IPS DF 6.9 (cell line): ENCODE measurements at regions not wholly inside any gene's neighbourhood (a gene's known extent, or its start where the extent isn't known, plus 50 kb on each side); places are given as distances from the start of the nearest gene placed in this dataset.

Experiments
- DNase-seq: peaks from one replicate; pipeline ENCODE4 v3.0.0-alpha.2; 2013; ENCODE audit warnings: low read depth, low spot score
- H3K27ac ChIP-seq: one replicate; pipeline ENCODE4 v1.5.1; 2013; ENCODE audit warnings: low read length, control low read depth
- H3K27me3 ChIP-seq: 2 replicates; pipeline ENCODE4 v1.6.1; 2013; ENCODE audit warnings: mild to moderate bottlenecking, low read length; ENCODE audit not compliant: control insufficient read depth, insufficient read depth
- H3K36me3 ChIP-seq: 2 replicates; pipeline ENCODE4 v1.6.1; 2013; ENCODE audit warnings: low read length; ENCODE audit not compliant: control insufficient read depth, insufficient read depth
- H3K4me1 ChIP-seq: 2 replicates; pipeline ENCODE4 v1.6.1; 2013; ENCODE audit warnings: low read length; ENCODE audit not compliant: control insufficient read depth, insufficient read depth
- H3K4me3 ChIP-seq: 2 replicates; pipeline ENCODE4 v1.5.1; 2013; ENCODE audit warnings: mild to moderate bottlenecking, low read length
- H3K9me3 ChIP-seq: 2 replicates; pipeline ENCODE4 v1.6.1; 2013; ENCODE audit warnings: low read length, inconsistent platforms; ENCODE audit not compliant: control insufficient read depth, insufficient read depth
- WGBS: extraction: QIAGEN DNeasy Blood & Tissue Kit; methylation state at CpG from one replicate; pipeline ENCODE4 v1.1.7; 2013; ENCODE audit warnings: mixed read lengths, missing lambda C conversion rate; ENCODE audit not compliant: insufficient read length, insufficient coverage; 5-methylcytosine and 5-hydroxymethylcytosine counted together

DNA sequence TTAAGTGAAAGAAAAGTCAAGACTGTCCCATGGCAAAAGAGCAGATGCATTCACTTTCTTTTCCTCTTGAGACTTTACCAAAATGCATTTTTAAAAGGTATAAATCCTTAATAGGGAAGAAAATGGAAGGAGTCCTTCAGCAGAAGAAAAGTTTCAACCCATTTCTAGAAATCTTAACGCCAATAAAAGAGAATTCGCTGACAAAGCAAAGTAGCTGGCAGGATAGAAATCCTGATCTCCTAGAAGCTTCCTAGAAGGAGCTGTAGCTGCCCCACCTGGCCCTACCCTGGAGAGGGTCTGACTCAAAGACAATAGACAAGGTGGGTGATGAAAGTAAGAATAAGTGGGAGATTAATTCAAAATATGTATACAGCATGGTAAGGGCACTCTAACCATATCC lies 144.9 kb upstream of the PKDCC start:
- WGBS: no CpG with 5 or more reads among the region's 2 CpGs
- Histone ChIP-seq H3K4me3 (no peak overlapping the region), H3K36me3 (no peaks in the 10 kb centered on the region), H3K9me3 (no peaks in the 10 kb centered on the region), H3K27ac (no peak overlapping the region), H3K27me3 (no peaks in the 10 kb centered on the region), H3K4me1 (no peaks in the 10 kb centered on the region)
- no peak for DNase-seq

DNA sequence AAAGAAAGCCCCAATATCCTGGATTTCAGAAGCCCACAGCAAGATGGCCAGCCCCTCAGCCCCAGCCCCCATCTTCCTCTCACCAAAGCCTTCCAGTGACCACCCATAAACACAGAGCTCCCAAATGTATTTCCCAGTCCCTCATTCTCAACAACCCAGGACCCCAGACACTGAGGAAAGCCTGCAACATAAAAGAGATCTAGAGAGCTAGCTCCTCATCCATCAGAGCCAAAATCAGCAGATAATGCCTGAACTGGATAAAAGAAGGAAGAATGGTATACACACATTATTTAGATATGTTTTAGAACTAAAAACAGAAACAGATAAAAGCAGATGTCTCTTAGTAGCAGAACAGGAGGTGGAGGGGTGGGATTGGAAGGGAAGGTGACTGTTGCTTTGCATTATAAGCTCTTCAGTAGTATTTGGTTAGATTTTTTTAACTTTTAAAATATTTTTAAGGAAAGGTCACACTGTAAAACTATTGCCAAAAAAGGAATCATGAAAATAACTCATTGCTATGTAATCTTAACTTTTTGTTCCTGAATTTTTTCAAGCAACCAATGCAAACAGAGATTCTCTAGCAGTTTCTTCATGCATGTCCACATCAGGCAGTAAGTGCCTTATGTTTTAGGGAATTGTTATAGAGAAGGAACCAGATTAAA lies 144.2 kb upstream of the PKDCC start:
- H3K27ac ChIP-seq: no peak overlapping the region
- DNase-seq: no peak
- no peaks in the 10 kb centered on the region for H3K9me3 ChIP-seq
- no peak overlapping the region for H3K4me3 ChIP-seq
- no peaks in the 10 kb centered on the region for H3K27me3 ChIP-seq
- no peaks in the 10 kb centered on the region for H3K4me1 ChIP-seq
- no peaks in the 10 kb centered on the region for H3K36me3 ChIP-seq

DNA sequence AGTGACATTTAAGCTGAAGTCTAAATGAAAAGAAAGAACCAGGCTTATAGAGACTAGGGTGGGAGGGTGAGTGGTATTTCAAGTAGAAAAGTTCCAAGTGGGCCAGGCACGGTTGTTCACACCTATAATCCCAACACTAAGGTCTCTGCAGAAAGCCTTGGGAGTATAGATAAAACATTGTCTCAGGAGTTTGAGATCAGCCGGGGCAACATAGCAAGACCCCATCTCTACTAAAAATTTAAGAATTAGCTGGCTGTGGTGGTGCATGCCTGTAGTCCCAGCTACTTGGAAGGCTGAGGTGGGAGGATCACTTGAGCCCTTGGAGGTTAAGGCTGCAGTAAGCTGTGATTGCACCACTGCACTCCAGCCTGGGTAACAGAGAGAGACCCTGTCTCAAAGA lies 143.4 kb upstream of the PKDCC start:
- Histone ChIP-seq H3K36me3 (no peaks in the 10 kb centered on the region), H3K4me3 (no peak overlapping the region), H3K4me1 (no peaks in the 10 kb centered on the region), H3K9me3 (no peaks in the 10 kb centered on the region), H3K27me3 (no peaks in the 10 kb centered on the region), H3K27ac (no peak overlapping the region)
- no CpG with 5 or more reads among the region's 2 CpGs for WGBS
- no peak for DNase-seq

DNA sequence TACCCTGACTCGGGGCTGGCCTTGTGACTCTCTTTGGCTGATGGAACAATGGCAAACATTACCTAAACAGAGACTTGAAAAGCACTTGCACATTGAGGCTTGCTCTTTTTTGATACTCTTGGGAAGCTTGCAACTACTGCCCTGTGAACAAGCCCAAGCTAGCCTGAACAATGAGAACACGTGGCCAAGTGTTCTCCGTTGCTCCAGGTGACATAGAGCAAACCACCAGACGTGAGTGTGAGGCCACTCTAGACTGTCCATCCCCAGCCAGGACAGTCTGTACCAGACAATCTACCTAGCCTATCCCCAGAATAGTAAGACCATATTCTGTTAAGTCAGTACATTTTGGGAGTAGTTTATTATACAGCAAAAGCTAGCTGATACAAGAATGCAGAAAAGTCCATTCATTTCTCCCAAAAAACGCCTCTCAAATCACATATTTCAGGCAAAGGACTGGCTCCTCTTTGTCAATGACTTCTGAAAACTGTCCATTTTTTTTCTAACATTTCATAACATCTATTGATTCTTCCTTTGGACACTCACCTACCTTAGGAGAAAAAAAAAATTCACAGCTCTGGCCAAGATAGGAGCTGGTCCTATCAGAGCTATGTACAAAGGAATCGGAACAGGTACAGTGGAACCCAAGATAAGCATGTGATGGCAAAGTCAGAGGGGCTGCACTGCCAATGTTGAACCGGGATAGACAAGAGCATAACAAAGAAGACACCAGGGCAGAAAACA lies 142.1 kb upstream of the PKDCC start:
- WGBS: no CpG with 5 or more reads among the region's 7 CpGs
- H3K4me3 ChIP-seq: no peak overlapping the region

DNA sequence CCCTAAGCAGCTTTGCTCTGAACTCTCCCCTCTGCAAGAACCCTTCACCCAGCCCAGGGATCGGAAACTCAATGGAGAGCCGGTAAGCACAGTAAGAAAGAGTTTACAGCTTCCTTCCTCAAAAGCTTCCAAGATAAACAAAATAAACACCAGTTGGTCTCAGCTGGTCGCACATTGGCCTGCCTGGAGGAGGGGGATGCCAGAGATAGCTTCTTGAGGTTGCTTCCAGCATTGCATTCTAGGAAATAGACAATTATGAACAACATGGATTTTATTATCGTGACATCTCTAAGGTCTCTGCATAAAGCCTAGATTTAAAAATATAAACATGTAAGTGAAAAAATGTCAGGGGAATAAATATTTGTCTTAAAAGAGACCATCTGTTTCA lies 141.5 kb upstream of the PKDCC start:
- Histone ChIP-seq H3K27ac (no peak overlapping the region), H3K9me3 (no peaks in the 10 kb centered on the region), H3K27me3 (no peaks in the 10 kb centered on the region), H3K36me3 (no peaks in the 10 kb centered on the region), H3K4me3 (no peak overlapping the region), H3K4me1 (no peaks in the 10 kb centered on the region)
- no CpG with 5 or more reads among the region's 4 CpGs for WGBS
- DNase-seq: no peak

More for the DNA sequence above, 142.1 kb upstream of the PKDCC start:
- no peaks in the 10 kb centered on the region for H3K36me3 ChIP-seq
- no peaks in the 10 kb centered on the region for H3K9me3 ChIP-seq
- no peaks in the 10 kb centered on the region for H3K27me3 ChIP-seq
- H3K27ac ChIP-seq: no peak overlapping the region
- DNase-seq: no peak
- no peaks in the 10 kb centered on the region for H3K4me1 ChIP-seq

DNA sequence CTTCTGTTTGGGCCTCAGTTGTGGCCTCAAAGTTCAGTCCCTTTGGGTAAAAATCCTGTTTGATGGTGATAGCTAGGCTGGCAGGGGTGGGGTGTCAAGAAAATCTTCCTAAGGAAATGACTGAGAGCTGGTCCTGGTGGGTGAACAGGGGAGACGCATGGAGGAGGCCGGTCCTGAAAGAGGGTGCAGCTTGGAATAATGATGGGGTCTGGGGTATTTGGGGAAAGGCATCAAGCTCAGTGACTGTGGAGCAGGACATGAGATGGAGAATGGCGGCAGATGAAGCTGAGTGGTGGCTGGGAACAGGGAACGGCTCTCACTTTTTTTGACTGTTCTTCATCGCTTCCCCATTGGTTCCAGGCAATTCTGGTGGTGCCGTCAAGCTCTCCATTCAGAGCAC lies 140.7 kb upstream of the PKDCC start:
- Histone ChIP-seq H3K4me3 (no peak overlapping the region), H3K27ac (no peak overlapping the region), H3K36me3 (no peaks in the 10 kb centered on the region), H3K9me3 (no peaks in the 10 kb centered on the region), H3K4me1 (no peaks in the 10 kb centered on the region), H3K27me3 (no peaks in the 10 kb centered on the region)
- WGBS: no CpG with 5 or more reads among the region's 6 CpGs
- DNase-seq: no peak

DNA sequence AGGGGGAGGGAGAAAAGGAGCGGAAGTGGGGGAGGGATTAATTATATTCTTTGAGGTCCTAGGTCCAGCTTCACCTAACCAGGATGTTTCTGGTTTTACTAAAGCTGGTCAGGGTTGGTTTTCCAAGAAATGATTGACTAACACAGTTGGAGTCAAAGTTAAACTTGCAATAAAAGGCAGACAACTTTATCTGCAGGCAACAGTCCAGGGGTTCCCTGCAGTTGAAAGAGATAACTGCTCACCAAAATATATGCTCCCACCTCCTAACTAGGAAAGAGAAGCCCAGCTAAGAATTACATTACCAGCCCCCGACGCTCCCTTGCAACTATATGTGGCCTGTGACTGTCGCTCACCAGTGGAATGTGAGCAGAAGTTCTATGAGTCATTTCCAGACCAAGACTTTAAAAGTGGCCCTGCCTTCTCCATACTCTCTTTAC lies 140.0 kb upstream of the PKDCC start:
- no peak overlapping the region for H3K4me3 ChIP-seq
- WGBS: 100% methylated on average over 1 of the region's 4 CpGs
- no peaks in the 10 kb centered on the region for H3K9me3 ChIP-seq
- no peak overlapping the region for H3K27ac ChIP-seq
- H3K36me3 ChIP-seq: no peaks in the 10 kb centered on the region
- H3K4me1 ChIP-seq: no peaks in the 10 kb centered on the region
- no peak for DNase-seq
- no peaks in the 10 kb centered on the region for H3K27me3 ChIP-seq

DNA sequence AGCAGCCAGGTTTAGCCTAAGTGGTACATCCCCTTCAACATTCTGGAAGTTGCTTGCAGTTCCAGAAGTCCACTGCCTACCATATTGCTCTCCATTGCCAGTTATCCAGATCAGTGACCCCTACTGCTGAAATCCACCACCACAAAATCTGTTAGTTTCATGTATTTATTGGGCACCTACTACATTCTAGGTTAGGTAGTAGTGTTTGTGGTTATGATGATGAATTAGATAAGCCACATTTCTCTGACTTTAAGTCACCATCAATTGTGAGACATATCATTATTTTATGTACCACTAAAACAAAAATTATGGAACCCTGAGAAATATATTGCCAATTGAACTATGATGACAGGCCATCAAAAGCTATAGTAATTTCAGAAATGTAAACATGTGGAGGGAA lies 139.5 kb upstream of the PKDCC start:
- Histone ChIP-seq H3K36me3 (no peaks in the 10 kb centered on the region), H3K4me1 (no peaks in the 10 kb centered on the region), H3K4me3 (no peak overlapping the region), H3K27me3 (no peaks in the 10 kb centered on the region), H3K9me3 (no peaks in the 10 kb centered on the region), H3K27ac (no peak overlapping the region)
- DNase-seq: no peak

DNA sequence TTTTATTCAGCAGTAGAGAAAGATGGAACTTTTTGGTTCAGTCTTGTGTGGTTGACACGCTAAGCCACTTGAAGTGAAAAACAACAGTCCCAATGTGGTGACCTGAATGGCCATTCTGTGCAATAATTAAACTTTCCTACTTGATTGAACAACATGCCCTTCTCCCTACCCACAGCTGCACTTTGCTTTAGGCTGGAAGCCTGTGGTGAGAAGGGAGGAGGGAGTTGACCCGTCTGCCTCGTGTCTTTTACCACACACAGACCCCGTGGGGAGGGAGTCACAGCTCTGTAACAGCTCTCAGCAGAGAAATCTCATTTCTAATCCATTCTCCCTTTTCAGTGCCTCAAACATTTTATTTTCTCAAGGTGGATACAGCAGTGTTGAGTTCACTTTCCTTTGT lies 138.2 kb upstream of the PKDCC start:
- WGBS: no CpG with 5 or more reads among the region's 4 CpGs
- Histone ChIP-seq H3K4me3 (no peak overlapping the region), H3K27me3 (no peaks in the 10 kb centered on the region), H3K27ac (no peak overlapping the region), H3K36me3 (no peaks in the 10 kb centered on the region), H3K9me3 (no peaks in the 10 kb centered on the region), H3K4me1 (no peaks in the 10 kb centered on the region)
- no peak for DNase-seq

DNA sequence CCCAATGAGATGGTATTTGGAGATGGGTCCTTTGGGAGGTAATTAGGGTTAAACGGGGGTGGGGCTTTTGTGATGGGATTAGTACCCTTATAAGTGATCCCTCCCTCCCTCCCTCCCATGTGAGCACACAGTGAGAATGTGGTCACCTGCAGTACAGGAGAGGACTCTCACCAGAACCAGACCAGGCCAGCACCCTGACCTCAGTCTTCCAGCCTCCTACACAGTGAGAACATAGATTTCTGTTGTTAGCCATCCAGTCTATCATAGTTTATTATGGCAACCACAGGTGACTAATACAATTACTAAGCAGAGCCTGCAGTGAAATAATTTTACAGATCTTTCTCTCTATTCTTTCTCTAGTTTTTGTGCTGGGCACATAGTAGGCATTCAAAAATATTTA lies 137.7 kb upstream of the PKDCC start:
- no peak for DNase-seq
- Histone ChIP-seq H3K4me1 (no peaks in the 10 kb centered on the region), H3K9me3 (no peaks in the 10 kb centered on the region), H3K27ac (no peak overlapping the region), H3K36me3 (no peaks in the 10 kb centered on the region), H3K4me3 (no peak overlapping the region), H3K27me3 (no peaks in the 10 kb centered on the region)
- no CpG with 5 or more reads among the region's 1 CpG for WGBS

DNA sequence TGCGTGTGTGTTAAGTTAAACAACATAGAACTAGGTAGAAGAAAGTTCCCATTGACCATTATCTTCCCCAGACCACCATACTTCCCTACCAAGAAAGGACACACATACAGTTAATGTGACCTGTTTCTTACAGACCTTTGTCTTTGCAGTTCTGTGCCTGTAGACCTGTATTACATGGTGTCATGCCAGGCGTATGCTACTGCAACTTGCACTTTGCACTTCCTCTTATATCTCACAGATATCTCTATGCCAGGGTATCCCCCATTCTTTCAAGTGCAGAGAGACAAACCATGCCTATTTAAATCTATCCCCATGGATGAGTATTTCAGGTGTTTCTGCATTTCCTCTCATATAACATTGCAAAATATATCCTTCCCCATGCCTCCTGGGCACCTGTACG lies 136.8 kb upstream of the PKDCC start:
- Histone ChIP-seq H3K4me1 (no peaks in the 10 kb centered on the region), H3K27ac (no peak overlapping the region), H3K27me3 (no peaks in the 10 kb centered on the region), H3K36me3 (no peaks in the 10 kb centered on the region), H3K9me3 (no peaks in the 10 kb centered on the region), H3K4me3 (no peak overlapping the region)
- no peak for DNase-seq
- WGBS: no CpG with 5 or more reads among the region's 3 CpGs
